ENCODE measurements at regions not wholly inside any gene's neighbourhood (a gene's known extent, or its start where the extent isn't known, plus 50 kb on each side); places are given as distances from the start of the nearest gene placed in this dataset.
"Not testable (repeated sequence)": the region's sequence is repeated elsewhere in the genome, so short reads cannot be mapped to it uniquely, and the experiment has no call there.

- DNase-seq (ENCODE audit: low read depth): no peak
Measured at GRCh38 chr3:26141296-26141695, 351.4 kb downstream of the OXSM start.

- no peak for DNase-seq (ENCODE audit: low read depth)
Measured at GRCh38 chr3:26145769-26146168, 355.9 kb downstream of the OXSM start.

GRCh38 chr3:26157428-26157827, 367.5 kb downstream of the OXSM start:
- not testable (repeated sequence) for DNase-seq (ENCODE audit: low read depth)

GRCh38 chr3:26171006-26171405, 381.1 kb downstream of the OXSM start:
- no peak for DNase-seq (ENCODE audit: low read depth)

DNA sequence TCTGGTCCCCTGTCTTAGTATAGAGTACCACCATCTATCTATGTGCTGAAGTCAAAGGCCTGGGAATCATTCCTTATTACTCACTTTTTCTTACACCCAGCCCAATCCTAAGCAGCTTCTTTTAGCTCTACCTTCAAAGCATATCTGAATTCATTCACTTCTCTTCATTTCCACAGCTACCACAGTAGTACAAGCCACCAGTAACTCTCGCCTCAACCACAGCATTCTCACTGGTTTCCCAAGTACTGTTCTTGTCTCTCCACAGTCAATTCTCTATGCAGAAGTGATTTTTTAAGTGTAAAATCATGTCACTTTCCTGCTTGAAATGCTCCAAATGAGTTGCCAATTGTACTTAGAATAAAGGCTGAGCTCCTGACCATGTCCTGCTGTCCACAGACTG, 401.7 kb downstream of the OXSM start:
- DNase-seq (ENCODE audit: low read depth): no peak

DNA sequence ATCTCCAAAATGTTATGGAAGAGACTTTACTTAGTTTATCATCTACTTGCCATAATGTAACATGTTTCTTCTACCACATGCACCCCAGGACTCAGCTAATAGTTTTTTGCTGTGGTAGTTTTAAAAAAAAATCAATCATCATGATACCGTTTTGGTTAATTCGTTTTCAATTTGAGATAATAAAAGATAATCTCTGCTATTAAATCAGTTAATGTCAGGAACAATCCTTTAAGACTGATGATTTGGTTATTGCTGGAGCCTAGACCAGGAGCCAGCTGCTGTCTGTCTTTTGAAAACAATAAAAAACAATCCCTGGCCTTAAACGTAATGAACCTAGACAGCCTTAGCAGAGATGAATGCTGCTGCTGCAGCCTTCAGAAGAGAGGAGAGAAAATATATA, 403.7 kb downstream of the OXSM start:
- no peak for DNase-seq (ENCODE audit: low read depth)

DNA sequence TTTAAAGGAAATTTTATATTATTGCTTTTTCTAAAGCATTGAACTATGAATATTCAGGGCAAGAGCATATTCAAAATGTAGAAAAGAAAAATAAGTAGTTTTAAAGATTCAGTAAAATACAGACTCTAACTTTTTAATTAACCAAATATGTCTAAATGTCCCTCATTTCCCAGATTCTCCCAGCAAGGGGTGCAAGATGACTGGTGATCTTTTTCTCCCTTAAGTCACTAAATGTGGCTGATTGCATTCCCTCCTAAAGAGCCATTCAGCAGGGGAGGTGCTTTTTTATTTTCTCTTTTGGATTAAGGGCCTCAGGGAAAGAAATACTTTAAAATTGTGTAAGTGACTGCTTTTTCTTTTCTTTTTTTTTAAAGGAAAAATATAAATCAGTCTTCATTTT, 406.9 kb downstream of the OXSM start:
- no peak for DNase-seq (ENCODE audit: low read depth)

- DNase-seq (ENCODE audit: low read depth): no peak
Measured at GRCh38 chr3:26198609-26199008, 408.7 kb downstream of the OXSM start.

DNA sequence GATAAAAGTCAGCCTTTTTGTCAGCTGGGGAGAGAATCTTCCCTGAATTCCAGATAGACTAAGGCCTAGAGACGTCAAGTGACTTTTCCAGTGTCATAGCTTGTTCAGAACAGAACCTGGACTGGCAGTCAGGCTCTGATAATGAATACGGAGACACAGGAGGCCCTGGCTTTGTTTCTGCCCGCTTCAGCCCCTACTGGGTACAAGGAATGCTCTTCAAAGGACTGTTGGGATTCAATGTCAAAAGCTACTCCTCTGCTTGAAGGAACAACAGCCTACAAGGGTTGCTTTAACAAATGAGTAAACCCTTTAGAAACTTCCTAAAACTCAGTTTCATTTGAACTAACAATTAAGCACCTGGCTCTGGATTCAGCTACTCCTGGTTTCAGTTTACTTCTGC, 412.3 kb downstream of the OXSM start:
- no peak for DNase-seq (ENCODE audit: low read depth)

DNA sequence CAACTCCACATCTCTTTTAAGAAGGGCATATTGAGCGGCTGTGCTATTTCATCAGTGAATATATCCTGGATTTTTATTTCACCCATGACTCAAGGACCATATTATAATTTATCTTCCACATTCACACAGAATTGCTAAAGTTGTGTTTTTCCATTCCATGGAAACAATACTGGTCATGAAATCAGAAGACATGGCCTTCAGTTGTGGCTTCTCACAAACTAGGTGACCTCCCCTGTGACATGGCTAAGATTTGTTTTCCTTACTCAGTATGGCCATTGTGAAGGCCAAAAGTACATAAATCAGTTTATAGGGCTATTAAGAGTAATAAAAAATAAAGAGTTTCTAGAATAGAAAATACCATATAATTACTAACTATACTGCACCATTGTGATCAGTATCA, 415.6 kb downstream of the OXSM start:
- DNase-seq (ENCODE audit: low read depth): no peak

- no peak for DNase-seq (ENCODE audit: low read depth)
Measured at GRCh38 chr3:26208201-26208600, 414.4 kb upstream of the LRRC3B start.

- no peak for DNase-seq (ENCODE audit: low read depth)
Measured at GRCh38 chr3:26229801-26230200, 392.8 kb upstream of the LRRC3B start.

DNA sequence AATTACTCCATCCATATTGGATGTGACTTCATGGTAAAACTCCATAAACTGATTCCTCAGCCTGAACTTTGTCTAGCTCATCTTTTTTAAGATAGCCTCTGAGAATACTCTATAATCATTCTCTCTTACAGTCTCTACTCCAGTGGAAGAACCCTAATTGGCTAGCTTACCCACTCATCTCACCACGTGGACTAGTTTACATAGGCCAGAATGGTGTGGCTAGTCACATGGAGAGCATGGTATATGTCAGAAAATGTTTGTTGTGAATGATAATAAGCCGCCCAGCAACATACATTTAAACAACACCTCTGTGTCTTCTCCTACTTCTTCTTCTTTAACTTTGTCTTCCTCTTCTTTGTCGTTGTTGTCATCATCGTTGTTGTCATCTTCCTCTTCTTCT, 389.2 kb upstream of the LRRC3B start:
- no peak for DNase-seq (ENCODE audit: low read depth)

GRCh38 chr3:26236531-26236930, 386.0 kb upstream of the LRRC3B start:
- peak; percentile 71 for DNase-seq (ENCODE audit: low read depth)

DNA sequence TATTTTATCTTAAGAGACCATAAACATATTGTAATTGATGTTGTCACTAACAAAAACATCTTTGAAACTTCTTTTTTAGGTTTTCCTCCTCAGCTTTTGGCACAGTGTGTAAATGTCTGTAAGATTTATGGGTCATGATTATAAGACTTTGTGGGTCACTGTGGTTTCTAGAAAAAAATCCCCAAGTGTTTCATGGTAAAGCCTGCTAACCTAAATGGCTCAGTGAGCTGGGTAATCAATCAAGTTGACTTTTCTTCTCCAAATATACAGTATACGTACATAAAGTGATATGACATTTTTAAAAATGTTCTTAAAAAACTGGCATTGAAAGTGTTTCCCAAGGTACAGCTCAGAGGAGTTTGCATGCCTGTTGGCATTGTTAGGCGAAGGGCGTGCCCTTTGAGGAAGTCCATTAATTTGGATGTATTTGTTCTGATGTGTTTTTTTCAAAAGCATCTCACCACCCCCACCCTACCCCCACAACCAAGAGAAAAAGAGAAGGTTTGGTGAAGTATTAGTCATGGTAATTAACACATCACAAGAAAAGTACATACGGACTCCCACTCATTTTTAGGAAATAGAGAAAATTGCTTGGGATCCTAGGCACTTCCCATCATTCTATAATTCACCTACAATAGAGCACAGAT, 385.4 kb upstream of the LRRC3B start:
- no peak for DNase-seq (ENCODE audit: low read depth)

DNA sequence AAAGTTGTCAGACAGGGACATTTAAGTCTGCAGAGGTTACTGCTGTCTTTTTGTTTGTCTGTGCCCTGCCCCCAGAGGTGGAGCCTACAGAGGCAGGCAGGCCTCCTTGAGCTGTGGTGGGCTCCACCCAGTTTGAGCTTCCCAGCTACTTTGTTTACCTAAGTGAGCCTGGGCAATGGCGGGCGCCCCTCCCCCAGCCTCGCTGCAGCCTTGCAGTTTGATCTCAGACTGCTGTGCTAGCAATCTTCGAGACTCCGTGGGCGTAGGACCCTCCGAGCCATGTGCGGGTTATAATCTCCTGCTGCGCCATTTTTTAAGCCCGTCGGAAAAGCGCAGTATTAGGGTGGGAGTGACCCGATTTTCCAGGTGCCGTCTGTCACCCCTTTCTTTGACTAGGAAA, 378.0 kb upstream of the LRRC3B start:
- not testable (repeated sequence) for DNase-seq (ENCODE audit: low read depth)

GRCh38 chr3:26245236-26245635, 377.3 kb upstream of the LRRC3B start:
- no peak for DNase-seq (ENCODE audit: low read depth)

GRCh38 chr3:26246901-26247300, 375.7 kb upstream of the LRRC3B start:
- no peak for DNase-seq (ENCODE audit: low read depth)

GRCh38 chr3:26247712-26248111, 374.9 kb upstream of the LRRC3B start:
- DNase-seq (ENCODE audit: low read depth): no peak

DNA sequence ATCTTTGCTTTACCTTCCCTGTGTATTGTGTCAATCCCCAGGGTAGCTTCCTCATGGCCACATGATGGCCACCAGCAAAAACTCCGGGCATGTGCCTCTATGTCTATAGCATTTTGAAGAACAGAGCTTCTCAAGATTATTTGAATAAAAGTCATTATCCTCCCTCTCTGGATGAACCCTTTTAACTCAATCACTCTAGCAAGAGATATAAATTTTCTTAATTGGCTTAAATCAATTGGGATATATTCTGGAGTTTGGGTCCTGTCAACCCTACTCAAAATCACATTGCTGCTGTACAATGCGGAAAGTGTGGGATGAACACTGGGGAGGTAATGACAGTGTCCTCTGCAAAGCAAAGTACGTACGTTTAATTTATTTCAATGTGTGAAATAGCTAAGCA, 370.6 kb upstream of the LRRC3B start:
- DNase-seq (ENCODE audit: low read depth): no peak

- DNase-seq (ENCODE audit: low read depth): no peak
Measured at GRCh38 chr3:26256224-26256623, 366.3 kb upstream of the LRRC3B start.

DNA sequence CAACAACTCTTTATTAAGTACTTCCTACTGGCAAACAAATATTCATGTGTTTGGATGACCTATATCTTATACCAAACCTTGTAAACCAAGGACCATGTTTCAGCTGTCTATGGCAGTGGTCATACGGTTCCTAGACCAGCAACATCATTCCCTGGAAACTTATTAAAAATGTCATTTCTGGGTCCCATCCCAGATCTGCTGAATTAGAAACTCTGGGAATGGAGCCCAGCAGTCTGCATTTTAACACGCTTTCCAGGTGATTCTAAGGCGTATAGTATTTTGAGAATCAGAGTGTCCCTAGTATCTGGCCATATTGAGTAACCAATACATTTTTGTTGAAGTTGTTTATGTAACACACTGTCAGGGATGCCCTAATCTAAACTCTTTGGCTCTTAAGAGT, 363.4 kb upstream of the LRRC3B start:
- no peak for DNase-seq (ENCODE audit: low read depth)

DNA sequence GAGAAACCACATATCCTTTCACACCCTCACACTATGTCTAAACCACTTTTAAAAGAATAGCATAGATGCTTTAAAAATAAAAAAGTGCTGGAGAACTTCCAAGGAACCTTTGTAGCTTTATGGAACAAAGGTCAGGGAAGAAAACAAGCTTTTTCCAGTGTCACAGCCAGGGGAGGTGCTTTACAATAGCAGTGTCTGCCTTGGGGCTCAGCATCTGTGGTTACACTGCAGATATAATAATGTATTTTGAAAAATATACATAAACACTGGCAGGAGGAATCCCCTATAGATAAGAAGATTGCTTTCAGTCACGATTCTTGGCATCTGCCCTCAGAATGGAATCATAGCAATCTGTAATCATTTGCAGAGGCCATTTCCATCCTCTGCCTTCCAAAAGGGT, 362.4 kb upstream of the LRRC3B start:
- peak; percentile 83 for DNase-seq (ENCODE audit: low read depth)

DNA sequence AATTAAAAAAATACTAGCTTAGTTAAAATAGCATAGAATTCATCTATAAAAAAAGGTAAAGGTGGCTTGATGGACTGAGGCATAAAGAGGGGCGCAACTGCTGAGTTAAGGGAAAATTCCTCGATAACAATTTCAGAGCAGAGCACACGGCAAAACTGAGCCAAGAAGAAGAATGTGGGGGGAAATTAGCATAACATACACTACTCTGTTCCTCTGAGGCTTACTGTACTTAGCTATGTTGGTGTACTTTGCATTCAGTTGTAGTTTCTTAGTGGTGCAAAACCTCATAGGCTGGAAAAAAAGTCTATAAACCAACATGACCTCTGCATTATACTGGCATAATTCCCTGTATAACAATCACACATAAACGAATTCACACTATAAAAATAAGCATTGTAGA, 357.9 kb upstream of the LRRC3B start:
- DNase-seq (ENCODE audit: low read depth): no peak
